ENCODE measurements at regions not wholly inside any gene's neighbourhood (a gene's known extent, or its start where the extent isn't known, plus 50 kb on each side); places are given as distances from the start of the nearest gene placed in this dataset.

- Histone ChIP-seq H3K27ac (no peak overlapping the region), H3K36me3 (no peaks in the 10 kb centered on the region), H3K9me3 (no peaks in the 10 kb centered on the region), H3K27me3 (no peaks in the 10 kb centered on the region), H3K4me1 (no peaks in the 10 kb centered on the region), H3K4me3 (no peak overlapping the region)
- ATAC-seq (no peak), DNase-seq (no peak)
- TF ChIP-seq CTCF (IDR thresholded peaks at IDR 0.05 in 4 of 5, conservative IDR thresholded peaks at IDR 0.05 in 1 of 5) (no peak), POLR2A (IDR thresholded peaks at IDR 0.05) (no peak)
- in situ Hi-C loops (cut with MboI; ENCODE audit: low sequenced_read_pairs in 4 of 4) (no loop called here), intact Hi-C loops (cut with DNase I; ENCODE audit: low total_unique reads) (no loop called here)
These were observed 100.1 kb upstream of the ERG start for GRCh38 chr21:38598413-38598812.

- Histone ChIP-seq H3K4me3 (no peak overlapping the region), H3K27ac (no peak overlapping the region), H3K27me3 (no peaks in the 10 kb centered on the region), H3K36me3 (no peaks in the 10 kb centered on the region), H3K4me1 (no peaks in the 10 kb centered on the region), H3K9me3 (no peaks in the 10 kb centered on the region)
- ATAC-seq (no peak), DNase-seq (no peak)
- no peak for TF ChIP-seq POLR2A (IDR thresholded peaks at IDR 0.05)
- no peak for TF ChIP-seq CTCF (IDR thresholded peaks at IDR 0.05 in 4 of 5, conservative IDR thresholded peaks at IDR 0.05 in 1 of 5)
- in situ Hi-C loops (cut with MboI; ENCODE audit: low sequenced_read_pairs in 4 of 4) (no loop called here), intact Hi-C loops (cut with DNase I; ENCODE audit: low total_unique reads) (no loop called here)
These were observed 101.2 kb upstream of the ERG start for GRCh38 chr21:38599381-38599975.

- no peaks in the 10 kb centered on the region for H3K9me3 ChIP-seq
- peaks cover 0 to 1% (median 0%) of the 10 kb centered on the region in 3 donors for H3K27me3 ChIP-seq
- H3K4me3 ChIP-seq = no peak overlapping the region
- H3K36me3 ChIP-seq = no peaks in the 10 kb centered on the region
- H3K4me1 ChIP-seq = no peaks in the 10 kb centered on the region
- in situ Hi-C loops (cut with MboI; ENCODE audit: low sequenced_read_pairs in 4 of 4) = no loop called here
- TF ChIP-seq CTCF (IDR thresholded peaks at IDR 0.05 in 4 of 5, conservative IDR thresholded peaks at IDR 0.05 in 1 of 5) (no peak), POLR2A (IDR thresholded peaks at IDR 0.05) (no peak)
- H3K27ac ChIP-seq = no peak overlapping the region
- DNase-seq = no peak
- intact Hi-C loops (cut with DNase I; ENCODE audit: low total_unique reads) = no loop called here
- ATAC-seq = no peak
These were observed 101.8 kb upstream of the ERG start for GRCh38 chr21:38600106-38600505.

- H3K36me3 ChIP-seq = no peaks in the 10 kb centered on the region
- TF ChIP-seq POLR2A (IDR thresholded peaks at IDR 0.05) (no peak), CTCF (IDR thresholded peaks at IDR 0.05 in 4 of 5, conservative IDR thresholded peaks at IDR 0.05 in 1 of 5) (no peak)
- intact Hi-C loops (cut with DNase I; ENCODE audit: low total_unique reads) (no loop called here), in situ Hi-C loops (cut with MboI; ENCODE audit: low sequenced_read_pairs in 4 of 4) (no loop called here)
- DNase-seq (no peak), ATAC-seq (no peak)
- peaks cover 0 to 6% (median 0%) of the 10 kb centered on the region in 3 donors for H3K27me3 ChIP-seq
- no peak overlapping the region for H3K27ac ChIP-seq
- no peaks in the 10 kb centered on the region for H3K4me1 ChIP-seq
- H3K9me3 ChIP-seq = no peaks in the 10 kb centered on the region
- H3K4me3 ChIP-seq = no peak overlapping the region
These were observed 107.0 kb upstream of the ERG start for GRCh38 chr21:38605236-38605635.

GRCh38 chr21:38609580-38609979 is 111.3 kb upstream of the ERG start:
- no peak overlapping the region for H3K27ac ChIP-seq
- intact Hi-C loops (cut with DNase I; ENCODE audit: low total_unique reads) = no loop called here
- no peaks in the 10 kb centered on the region for H3K4me1 ChIP-seq
- peaks cover 0 to 6% (median 0%) of the 10 kb centered on the region in 3 donors for H3K27me3 ChIP-seq
- ATAC-seq (no peak), DNase-seq (no peak)
- TF ChIP-seq POLR2A (IDR thresholded peaks at IDR 0.05) = no peak
- TF ChIP-seq CTCF (IDR thresholded peaks at IDR 0.05 in 4 of 5, conservative IDR thresholded peaks at IDR 0.05 in 1 of 5) = no peak
- in situ Hi-C loops (cut with MboI; ENCODE audit: low sequenced_read_pairs in 4 of 4) = no loop called here
- no peaks in the 10 kb centered on the region for H3K9me3 ChIP-seq
- no peak overlapping the region for H3K4me3 ChIP-seq
- H3K36me3 ChIP-seq = no peaks in the 10 kb centered on the region
